Thymus (tissue), 11 donors: ENCODE measurements at regions not wholly inside any gene's neighbourhood (a gene's known extent, or its start where the extent isn't known, plus 50 kb on each side); places are given as distances from the start of the nearest gene placed in this dataset.

Source experiments
- DNase-seq, 9 donors: peaks; one replicate each; pipeline ENCODE4 v3.0.0-alpha.2; 2013; ENCODE audit warnings: low spot score in 9 of 9, low read depth in 6 of 9, missing footprints in 1 of 9
- H3K27ac ChIP-seq, 2 donors: one replicate each; pipeline ENCODE4 v1.5.1; 2013; ENCODE audit warnings: control low read depth in 1 of 2, low read depth in 1 of 2, low read length in 1 of 2, mild to moderate bottlenecking in 1 of 2, moderate library complexity in 1 of 2
- H3K27me3 ChIP-seq, 2 donors: one replicate each; pipeline ENCODE4 v1.5.1; 2013; ENCODE audit warnings: low read length in 1 of 2; ENCODE audit not compliant: control insufficient read depth in 2 of 2, insufficient read depth in 1 of 2
- H3K36me3 ChIP-seq, 2 donors: one replicate each; pipeline ENCODE4 v1.5.1; 2013; ENCODE audit warnings: low read length in 1 of 2, mild to moderate bottlenecking in 1 of 2, moderate library complexity in 1 of 2; ENCODE audit not compliant: control insufficient read depth in 2 of 2, insufficient read depth in 2 of 2
- H3K4me1 ChIP-seq, 2 donors: one replicate each; pipeline ENCODE4 v1.5.1; 2013; ENCODE audit warnings: low read length in 2 of 2; ENCODE audit not compliant: control insufficient read depth in 2 of 2, insufficient read depth in 2 of 2
- H3K4me3 ChIP-seq, 2 donors: one replicate each; pipeline ENCODE4 v1.5.1; 2013; ENCODE audit warnings: low read length in 2 of 2, control low read depth in 1 of 2, mild to moderate bottlenecking in 1 of 2
- H3K9me3 ChIP-seq, 2 donors: one replicate each; pipeline ENCODE4 v1.5.1; 2013; ENCODE audit warnings: low read length in 1 of 2, mild to moderate bottlenecking in 1 of 2; ENCODE audit not compliant: control insufficient read depth in 2 of 2, insufficient read depth in 1 of 2
- WGBS: extraction: QIAGEN DNeasy Blood & Tissue Kit; methylation state at CpG from one replicate; pipeline ENCODE4 v1.1.7; 2013; 5-methylcytosine and 5-hydroxymethylcytosine counted together
- donor health status: healthy.

GRCh38 chr1:87795615-87796337, 467.1 kb downstream of the LMO4 start:
- 91% methylated on average over 3 of the region's 3 CpGs for WGBS
- no peak for DNase-seq
- H3K27ac ChIP-seq: no peak overlapping the region
- no peaks in the 10 kb centered on the region for H3K9me3 ChIP-seq
- no peaks in the 10 kb centered on the region for H3K4me1 ChIP-seq
- H3K4me3 ChIP-seq: no peak overlapping the region
- no peaks in the 10 kb centered on the region for H3K36me3 ChIP-seq
- H3K27me3 ChIP-seq: no peaks in the 10 kb centered on the region

GRCh38 chr1:87796471-87796901, 467.8 kb downstream of the LMO4 start:
- H3K9me3 ChIP-seq: no peaks in the 10 kb centered on the region
- H3K36me3 ChIP-seq: no peaks in the 10 kb centered on the region
- no peaks in the 10 kb centered on the region for H3K27me3 ChIP-seq
- no peak for DNase-seq
- no peaks in the 10 kb centered on the region for H3K4me1 ChIP-seq
- H3K4me3 ChIP-seq: no peak overlapping the region
- WGBS: 95% methylated on average over 9 of the region's 9 CpGs
- no peak overlapping the region for H3K27ac ChIP-seq

DNA sequence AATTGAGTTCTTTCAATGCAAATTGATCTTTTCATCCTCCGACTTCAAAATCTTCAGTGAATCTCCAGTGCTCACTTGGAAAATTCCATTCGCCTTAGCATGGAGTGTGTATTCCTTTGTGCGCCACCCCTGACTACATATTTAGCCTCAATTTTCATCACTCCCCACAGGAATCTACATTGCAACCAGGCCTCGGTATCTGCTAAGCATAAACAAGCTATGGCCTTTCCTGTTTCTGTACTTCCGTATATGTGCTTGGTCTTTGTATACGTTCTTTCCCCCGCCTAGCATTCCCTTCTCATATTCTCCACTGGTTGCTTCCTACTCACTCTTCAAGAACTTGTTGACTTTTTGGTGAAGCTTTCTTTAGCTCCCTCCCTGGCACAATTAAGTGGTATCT, 470.8 kb downstream of the LMO4 start:
- Histone ChIP-seq H3K4me1 (no peaks in the 10 kb centered on the region), H3K36me3 (no peaks in the 10 kb centered on the region), H3K27ac (no peak overlapping the region), H3K27me3 (no peaks in the 10 kb centered on the region), H3K9me3 (no peaks in the 10 kb centered on the region), H3K4me3 (no peak overlapping the region)
- no peak for DNase-seq
- 98% methylated on average over 7 of the region's 7 CpGs for WGBS

GRCh38 chr1:87800006-87800405, 471.3 kb downstream of the LMO4 start:
- Histone ChIP-seq H3K4me3 (no peak overlapping the region), H3K27ac (no peak overlapping the region), H3K36me3 (no peaks in the 10 kb centered on the region), H3K4me1 (no peaks in the 10 kb centered on the region), H3K27me3 (no peaks in the 10 kb centered on the region), H3K9me3 (no peaks in the 10 kb centered on the region)
- DNase-seq: no peak

GRCh38 chr1:87803375-87803774, 474.7 kb downstream of the LMO4 start:
- Histone ChIP-seq H3K9me3 (no peaks in the 10 kb centered on the region), H3K4me1 (no peaks in the 10 kb centered on the region), H3K27ac (no peak overlapping the region), H3K4me3 (no peak overlapping the region), H3K36me3 (no peaks in the 10 kb centered on the region), H3K27me3 (no peaks in the 10 kb centered on the region)
- DNase-seq: no peak

DNA sequence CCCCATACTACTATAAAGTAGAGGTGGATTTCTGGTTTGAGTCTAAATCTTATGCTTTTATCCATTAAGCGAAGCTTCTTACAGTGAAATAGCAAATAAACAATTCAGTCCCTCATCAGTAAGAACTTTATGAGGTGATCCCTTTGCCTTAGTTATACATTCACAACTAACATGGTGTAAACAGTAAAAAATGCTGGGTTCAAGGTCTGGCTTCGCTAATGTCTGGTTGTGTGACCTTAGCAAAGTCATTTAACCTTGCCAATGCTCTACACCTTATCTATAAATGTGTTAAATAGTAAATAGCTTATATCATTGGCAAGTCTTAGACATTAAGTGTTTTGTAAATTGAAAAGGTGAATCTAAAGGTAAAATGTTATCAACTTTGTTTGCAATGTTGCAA, 475.4 kb downstream of the LMO4 start:
- no peaks in the 10 kb centered on the region for H3K27me3 ChIP-seq
- WGBS: 96% methylated on average over 2 of the region's 2 CpGs
- H3K27ac ChIP-seq: no peak overlapping the region
- no peaks in the 10 kb centered on the region for H3K36me3 ChIP-seq
- DNase-seq: no peak
- H3K4me1 ChIP-seq: no peaks in the 10 kb centered on the region
- H3K4me3 ChIP-seq: no peak overlapping the region
- no peaks in the 10 kb centered on the region for H3K9me3 ChIP-seq

- no peaks in the 10 kb centered on the region for H3K4me1 ChIP-seq
- DNase-seq: no peak
- no peaks in the 10 kb centered on the region for H3K36me3 ChIP-seq
- H3K27ac ChIP-seq: no peak overlapping the region
- 93% methylated on average over 14 of the region's 14 CpGs for WGBS
- H3K9me3 ChIP-seq: no peaks in the 10 kb centered on the region
- no peak overlapping the region for H3K4me3 ChIP-seq
- no peaks in the 10 kb centered on the region for H3K27me3 ChIP-seq
Measured at GRCh38 chr1:87805666-87806378, 477.1 kb downstream of the LMO4 start.

- 95% methylated on average over 6 of the region's 6 CpGs for WGBS
- Histone ChIP-seq H3K36me3 (no peaks in the 10 kb centered on the region), H3K4me1 (no peaks in the 10 kb centered on the region), H3K9me3 (no peaks in the 10 kb centered on the region), H3K27me3 (no peaks in the 10 kb centered on the region), H3K27ac (no peak overlapping the region), H3K4me3 (no peak overlapping the region)
- DNase-seq: no peak
Measured at GRCh38 chr1:87806379-87807094, 477.9 kb downstream of the LMO4 start.

DNA sequence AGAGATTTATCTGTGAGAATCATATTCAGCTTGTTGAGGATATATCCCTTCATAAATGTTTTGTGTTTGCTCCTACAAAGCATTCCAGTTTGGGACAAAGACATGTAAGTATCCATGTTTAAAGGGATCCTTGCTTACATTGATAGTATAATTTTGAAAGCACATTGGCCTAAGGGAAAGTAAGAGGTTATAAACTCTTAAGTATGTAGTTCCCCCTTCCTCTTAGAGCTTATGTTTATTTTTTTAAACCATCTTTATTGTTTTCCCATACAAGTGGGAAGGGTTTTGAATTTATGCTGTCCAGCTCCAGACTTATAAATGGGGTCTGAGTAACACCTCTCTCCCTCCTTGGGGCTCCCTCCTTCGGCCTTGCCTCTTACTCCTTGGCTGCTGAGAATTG, 481.5 kb downstream of the LMO4 start:
- Histone ChIP-seq H3K36me3 (no peaks in the 10 kb centered on the region), H3K4me1 (no peaks in the 10 kb centered on the region), H3K27me3 (no peaks in the 10 kb centered on the region), H3K9me3 (no peaks in the 10 kb centered on the region), H3K4me3 (no peak overlapping the region), H3K27ac (no peak overlapping the region)
- DNase-seq: no peak
- WGBS: 92% methylated on average over 1 of the region's 1 CpG
